ENCODE measurements at regions not wholly inside any gene's neighbourhood (a gene's known extent, or its start where the extent isn't known, plus 50 kb on each side); places are given as distances from the start of the nearest gene placed in this dataset.

DNA sequence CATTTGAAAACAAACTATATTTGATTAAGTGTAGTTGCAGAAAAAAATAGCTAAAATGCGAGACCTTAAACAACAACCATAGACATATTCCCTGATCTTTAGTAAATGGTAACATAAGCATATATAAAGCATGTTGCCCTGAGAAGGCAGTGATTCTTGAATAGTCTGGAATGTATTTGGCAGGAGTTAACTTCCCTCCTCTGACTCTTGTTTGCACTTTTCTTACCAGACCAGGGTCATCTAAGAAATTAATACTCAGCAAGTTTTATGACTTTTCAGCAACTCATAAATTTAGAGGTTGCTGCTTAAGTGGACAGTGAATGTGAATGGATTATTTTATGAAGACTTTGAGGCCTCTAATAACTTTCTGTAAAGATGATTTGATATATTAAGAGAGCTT is 55.3 kb upstream of the NUDT12 start:
- intact Hi-C loops (cut with micrococcal nuclease) = no loop called here
- POLR2A ChIA-PET = no interaction called here
- H2AFZ ChIP-seq (ENCODE audit: low read depth, low read length) = no peak overlapping the region

More for the DNA sequence above, 55.3 kb upstream of the NUDT12 start:
- H4K20me1 ChIP-seq (replicated peaks; ENCODE audit: control insufficient read depth, extremely low read depth, insufficient read depth, low read length) = no peaks in the 10 kb centered on the region
- dilution Hi-C loops (cut with MboI; ENCODE audit: extremely low pct_ligation_motif_present, low sequenced_read_pairs) = no loop called here
- CTCF ChIA-PET = no interaction called here
- H3K9ac ChIP-seq (replicated peaks; ENCODE audit: extremely low read depth, insufficient read depth, low read length) = no peak overlapping the region
- H3K79me2 ChIP-seq (ENCODE audit: control insufficient read depth, insufficient read depth, low read length) = no peaks in the 10 kb centered on the region
- no peaks in the 10 kb centered on the region for H3K4me1 ChIP-seq (ENCODE audit: control insufficient read depth, extremely low read depth, insufficient read depth, low read length)
- no peaks in the 10 kb centered on the region for H3K27me3 ChIP-seq (ENCODE audit: control insufficient read depth in 2 of 2, insufficient read depth in 2 of 2, low read length in 2 of 2)
- H3K27ac ChIP-seq (ENCODE audit: insufficient read depth, low read depth, low read length) = no peak overlapping the region
- H3K4me2 ChIP-seq (ENCODE audit: insufficient read depth, low read length) = no peak overlapping the region
- TF ChIP-seq JUN (IDR thresholded peaks at IDR 0.05; ENCODE audit: borderline replicate concordance, insufficient read depth, insufficient read length, low read depth) (no peak), GATA2 (IDR thresholded peaks at IDR 0.05; ENCODE audit: insufficient read depth, insufficient read length, low read depth, low read length) (no peak), EZH2 (IDR thresholded peaks at IDR 0.05; ENCODE audit: borderline replicate concordance, low read depth, low read length, severe bottlenecking) (no peak), POLR2AphosphoS5 (IDR thresholded peaks at IDR 0.05; ENCODE audit: insufficient read depth, low read depth, low read length) (no peak), POLR2A (IDR thresholded peaks at IDR 0.05; ENCODE audit: low read depth, low read length) (no peak), MYC (IDR thresholded peaks at IDR 0.05; ENCODE audit: low read depth, low read length) (no peak), FOS (IDR thresholded peaks at IDR 0.05; ENCODE audit: borderline replicate concordance, insufficient read depth, low read length) (no peak)
- TF ChIP-seq, protein P1, sequence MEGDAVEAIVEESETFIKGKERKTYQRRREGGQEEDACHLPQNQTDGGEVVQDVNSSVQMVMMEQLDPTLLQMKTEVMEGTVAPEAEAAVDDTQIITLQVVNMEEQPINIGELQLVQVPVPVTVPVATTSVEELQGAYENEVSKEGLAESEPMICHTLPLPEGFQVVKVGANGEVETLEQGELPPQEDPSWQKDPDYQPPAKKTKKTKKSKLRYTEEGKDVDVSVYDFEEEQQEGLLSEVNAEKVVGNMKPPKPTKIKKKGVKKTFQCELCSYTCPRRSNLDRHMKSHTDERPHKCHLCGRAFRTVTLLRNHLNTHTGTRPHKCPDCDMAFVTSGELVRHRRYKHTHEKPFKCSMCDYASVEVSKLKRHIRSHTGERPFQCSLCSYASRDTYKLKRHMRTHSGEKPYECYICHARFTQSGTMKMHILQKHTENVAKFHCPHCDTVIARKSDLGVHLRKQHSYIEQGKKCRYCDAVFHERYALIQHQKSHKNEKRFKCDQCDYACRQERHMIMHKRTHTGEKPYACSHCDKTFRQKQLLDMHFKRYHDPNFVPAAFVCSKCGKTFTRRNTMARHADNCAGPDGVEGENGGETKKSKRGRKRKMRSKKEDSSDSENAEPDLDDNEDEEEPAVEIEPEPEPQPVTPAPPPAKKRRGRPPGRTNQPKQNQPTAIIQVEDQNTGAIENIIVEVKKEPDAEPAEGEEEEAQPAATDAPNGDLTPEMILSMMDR (IDR thresholded peaks at IDR 0.05; ENCODE audit: extremely low read depth in 1 of 2, insufficient read depth in 1 of 2, low read depth in 1 of 2, low read length in 2 of 2) = no peak
- TF ChIP-seq, protein P2, sequence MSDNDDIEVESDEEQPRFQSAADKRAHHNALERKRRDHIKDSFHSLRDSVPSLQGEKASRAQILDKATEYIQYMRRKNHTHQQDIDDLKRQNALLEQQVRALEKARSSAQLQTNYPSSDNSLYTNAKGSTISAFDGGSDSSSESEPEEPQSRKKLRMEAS (IDR thresholded peaks at IDR 0.05; ENCODE audit: insufficient read depth, insufficient read length) = no peak
- no peak overlapping the region for H3K4me3 ChIP-seq (replicated peaks in 1 of 3; ENCODE audit: insufficient read depth in 1 of 3, low read depth in 1 of 3, low read length in 3 of 3)
- no peaks in the 10 kb centered on the region for H3K9me3 ChIP-seq (replicated peaks; ENCODE audit: control insufficient read depth, insufficient read depth, low read length)
- no peaks in the 10 kb centered on the region for H3K9me1 ChIP-seq (replicated peaks; ENCODE audit: control insufficient read depth, extremely low read depth, insufficient read depth, low read length)
- BruUV-seq (replicated peaks) = no TSS peak
- FAIRE-seq (no peak), DNase-seq (ENCODE audit: low read depth, low spot score) (peak; percentile 26)
- no peaks in the 10 kb centered on the region for H3K36me3 ChIP-seq (ENCODE audit: control insufficient read depth in 2 of 2, extremely low read depth in 1 of 2, insufficient read depth in 2 of 2, low read length in 2 of 2)

All from endothelial cell of umbilical vein (primary cell).